HG02571 (cell line): ENCODE measurements at regions not wholly inside any gene's neighbourhood (a gene's known extent, or its start where the extent isn't known, plus 50 kb on each side); places are given as distances from the start of the nearest gene placed in this dataset.
"Not testable (repeated sequence)": the region's sequence is repeated elsewhere in the genome, so short reads cannot be mapped to it uniquely, and the experiment has no call there.

Experiments used
- ATAC-seq: cut with Tn5 transposase; IDR thresholded peaks from one replicate; pipeline ENCODE4 v1.9.1; 2021; ENCODE audit warnings: mild to moderate bottlenecking, moderate library complexity; ENCODE audit not compliant: unreplicated experiment

- ATAC-seq, result no peak
These were observed 824.6 kb upstream of the SEMA6D start for GRCh38 chr15:46892621-46893160.

- ATAC-seq, result no peak
These were observed 822.7 kb upstream of the SEMA6D start for GRCh38 chr15:46894644-46895043.

- no peak for ATAC-seq
These were observed 820.0 kb upstream of the SEMA6D start for GRCh38 chr15:46897266-46897665.

- no peak for ATAC-seq
These were observed 816.3 kb upstream of the SEMA6D start for GRCh38 chr15:46901001-46901400.

- ATAC-seq, result no peak
These were observed 799.5 kb upstream of the SEMA6D start for GRCh38 chr15:46917721-46918252.

GRCh38 chr15:46918462-46919140 is 798.7 kb upstream of the SEMA6D start:
- no peak for ATAC-seq

GRCh38 chr15:46921891-46922290 is 795.4 kb upstream of the SEMA6D start:
- ATAC-seq, result no peak

GRCh38 chr15:46930426-46930825 is 786.9 kb upstream of the SEMA6D start:
- ATAC-seq, result no peak

GRCh38 chr15:46933332-46933731 is 784.0 kb upstream of the SEMA6D start:
- ATAC-seq, result no peak

- no peak for ATAC-seq
These were observed 782.5 kb upstream of the SEMA6D start for GRCh38 chr15:46934851-46935250.

GRCh38 chr15:46938169-46938568 is 779.1 kb upstream of the SEMA6D start:
- ATAC-seq, result no peak

- no peak for ATAC-seq
These were observed 776.1 kb upstream of the SEMA6D start for GRCh38 chr15:46941241-46941640.

GRCh38 chr15:46946953-46947352 is 770.4 kb upstream of the SEMA6D start:
- ATAC-seq, result no peak

GRCh38 chr15:46955576-46955975 is 761.7 kb upstream of the SEMA6D start:
- no peak for ATAC-seq

GRCh38 chr15:46956456-46956855 is 760.8 kb upstream of the SEMA6D start:
- no peak for ATAC-seq

- ATAC-seq, result no peak
These were observed 760.4 kb upstream of the SEMA6D start for GRCh38 chr15:46956881-46957280.

GRCh38 chr15:46960581-46960980 is 756.7 kb upstream of the SEMA6D start:
- ATAC-seq, result no peak

GRCh38 chr15:46961795-46962194 is 755.5 kb upstream of the SEMA6D start:
- no peak for ATAC-seq

- ATAC-seq, result not testable (repeated sequence)
These were observed 729.2 kb upstream of the SEMA6D start for GRCh38 chr15:46988055-46988454.

- no peak for ATAC-seq
These were observed 720.9 kb upstream of the SEMA6D start for GRCh38 chr15:46996359-46996758.

- no peak for ATAC-seq
These were observed 719.8 kb upstream of the SEMA6D start for GRCh38 chr15:46997501-46997900.

GRCh38 chr15:47003568-47003967 is 713.7 kb upstream of the SEMA6D start:
- no peak for ATAC-seq

- no peak for ATAC-seq
These were observed 703.9 kb upstream of the SEMA6D start for GRCh38 chr15:47013446-47013845.
